Trophoblast cell (in vitro differentiated cells and primary cell): ENCODE measurements at regions not wholly inside any gene's neighbourhood (a gene's known extent, or its start where the extent isn't known, plus 50 kb on each side); places are given as distances from the start of the nearest gene placed in this dataset.

Experiments
- DNase-seq, 2 donors: peaks; one replicate each; pipeline ENCODE4 v3.0.0-alpha.2; 2016
- H2AFZ ChIP-seq: 2 replicates; pipeline ENCODE4 v1.6.1; 2013; ENCODE audit warnings: low read length, moderate library complexity, mild to moderate bottlenecking; ENCODE audit not compliant: insufficient read depth, poor library complexity
- H2AK5ac ChIP-seq: 2 replicates; pipeline ENCODE4 v1.6.1; 2013; ENCODE audit warnings: mild to moderate bottlenecking, low read length
- H2BK120ac ChIP-seq: 2 replicates; pipeline ENCODE4 v1.6.1; 2013; ENCODE audit warnings: low read length, mild to moderate bottlenecking, moderate library complexity; ENCODE audit not compliant: insufficient read depth, poor library complexity
- H2BK12ac ChIP-seq: 2 replicates; pipeline ENCODE4 v1.6.1; 2013; ENCODE audit warnings: mild to moderate bottlenecking, low read length, moderate library complexity
- H2BK5ac ChIP-seq: 2 replicates; pipeline ENCODE4 v1.6.1; 2013; ENCODE audit warnings: low read length, low read depth, moderate library complexity, mild to moderate bottlenecking; ENCODE audit not compliant: poor library complexity
- H3K14ac ChIP-seq: 2 replicates; pipeline ENCODE4 v1.6.1; 2013; ENCODE audit warnings: mild to moderate bottlenecking, low read length
- H3K18ac ChIP-seq: 2 replicates; pipeline ENCODE4 v1.6.1; 2013; ENCODE audit warnings: mild to moderate bottlenecking, low read length
- H3K23ac ChIP-seq: 2 replicates; pipeline ENCODE4 v1.6.1; 2013; ENCODE audit warnings: low read length
- H3K27ac ChIP-seq: 2 replicates; pipeline ENCODE4 v1.5.1; 2013; ENCODE audit warnings: low read depth, mild to moderate bottlenecking, inconsistent platforms, low read length, moderate library complexity
- H3K27me3 ChIP-seq: 2 replicates; pipeline ENCODE4 v1.6.1; 2013; ENCODE audit warnings: inconsistent platforms, mild to moderate bottlenecking, low read length, moderate library complexity; ENCODE audit not compliant: insufficient read depth
- H3K36me3 ChIP-seq, 2 experiments: 1 replicate in 1 of 2; 2 replicates in 1 of 2; pipeline ENCODE4 v1.6.1; 2013; ENCODE audit warnings: low read length in 2 of 2, mild to moderate bottlenecking in 2 of 2, moderate library complexity in 1 of 2; ENCODE audit not compliant: insufficient read depth in 2 of 2, control insufficient read depth in 1 of 2
- H3K4ac ChIP-seq: 2 replicates; pipeline ENCODE4 v1.6.1; 2013; ENCODE audit warnings: low read depth, mild to moderate bottlenecking, low read length, moderate library complexity
- H3K4me1 ChIP-seq, 2 experiments: 1 replicate in 1 of 2; 2 replicates in 1 of 2; pipeline ENCODE4 v1.6.1; 2013; ENCODE audit warnings: low read length in 2 of 2, mild to moderate bottlenecking in 2 of 2, moderate library complexity in 1 of 2; ENCODE audit not compliant: insufficient read depth in 2 of 2, control insufficient read depth in 1 of 2
- H3K4me2 ChIP-seq: 2 replicates; pipeline ENCODE4 v1.6.1; 2013; ENCODE audit warnings: inconsistent platforms, mild to moderate bottlenecking, low read length, moderate library complexity
- H3K4me3 ChIP-seq: 2 replicates; pipeline ENCODE4 v1.5.1; 2013; ENCODE audit warnings: mild to moderate bottlenecking, low read depth, low read length, inconsistent platforms
- H3K79me1 ChIP-seq: one replicate; pipeline ENCODE4 v1.6.1; 2013; ENCODE audit warnings: low read length
- H3K79me2 ChIP-seq: 2 replicates; pipeline ENCODE4 v1.6.1; 2013; ENCODE audit warnings: low read length, mild to moderate bottlenecking; ENCODE audit not compliant: control insufficient read depth, insufficient read depth, poor library complexity
- H3K9ac ChIP-seq: 2 replicates; pipeline ENCODE4 v1.6.1; 2013; ENCODE audit warnings: mild to moderate bottlenecking, low read length
- H3K9me3 ChIP-seq: 2 replicates; pipeline ENCODE4 v1.6.1; 2013; ENCODE audit warnings: low read depth, mild to moderate bottlenecking, control low read depth, inconsistent platforms, low read length; ENCODE audit not compliant: insufficient read depth
- H4K12ac ChIP-seq: 2 replicates; pipeline ENCODE4 v1.6.1; 2013; ENCODE audit warnings: low read depth, mild to moderate bottlenecking, low read length, moderate library complexity
- H4K8ac ChIP-seq: 2 replicates; pipeline ENCODE4 v1.6.1; 2013; ENCODE audit warnings: low read depth, mild to moderate bottlenecking, low read length, moderate library complexity
- H4K91ac ChIP-seq: one replicate; pipeline ENCODE4 v1.6.1; 2013; ENCODE audit warnings: low read depth, mild to moderate bottlenecking, low read length, moderate library complexity
- WGBS: extraction: QIAGEN DNeasy Blood & Tissue Kit; methylation state at CpG from one replicate; pipeline ENCODE4 v1.1.7; 2013; ENCODE audit warnings: missing lambda C conversion rate; ENCODE audit not compliant: insufficient read length, insufficient coverage; ENCODE audit errors: extremely low coverage; 5-methylcytosine and 5-hydroxymethylcytosine counted together

GRCh38 chr1:213519098-213519497, 468.1 kb downstream of the RPS6KC1 start:
- Histone ChIP-seq H3K79me2 (no peaks in the 10 kb centered on the region), H3K4me2 (no peak overlapping the region), H3K9me3 (no peaks in the 10 kb centered on the region), H3K79me1 (no peaks in the 10 kb centered on the region), H3K9ac (no peak overlapping the region), H3K18ac (no peak overlapping the region), H4K91ac (no peak overlapping the region), H3K27me3 (no peaks in the 10 kb centered on the region), H3K4ac (no peak overlapping the region), H2AFZ (no peak overlapping the region), H3K36me3 (no peaks in the 10 kb centered on the region), H3K14ac (no peak overlapping the region), H4K12ac (no peak overlapping the region), H3K23ac (no peak overlapping the region), H4K8ac (no peak overlapping the region), H2BK5ac (no peak overlapping the region), H3K4me1 (no peaks in the 10 kb centered on the region), H3K27ac (no peak overlapping the region), H2BK12ac (no peak overlapping the region), H3K4me3 (no peak overlapping the region), H2AK5ac (no peak overlapping the region), H2BK120ac (no peak overlapping the region)
- no CpG with 5 or more reads among the region's 4 CpGs for WGBS
- DNase-seq = no peak

DNA sequence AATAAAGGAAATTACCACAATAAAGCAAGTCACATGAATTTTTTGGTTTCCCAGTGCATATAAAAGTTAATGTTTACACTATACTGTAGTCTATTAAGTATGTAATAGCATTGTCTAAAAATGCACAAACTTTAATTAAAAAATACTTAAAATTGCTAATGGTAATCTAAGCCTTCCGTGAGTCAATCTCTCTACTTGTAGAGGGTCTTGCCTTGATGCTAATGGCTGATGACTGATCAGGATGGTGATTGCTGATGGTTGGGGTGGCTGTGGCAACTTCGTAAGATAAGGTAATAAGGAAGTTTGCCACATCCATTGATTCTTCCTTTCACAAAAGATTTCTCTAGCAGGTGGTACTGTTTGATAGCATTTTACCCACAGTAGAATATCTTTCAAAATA, 466.6 kb upstream of the PROX1 start:
- Histone ChIP-seq H3K4me2 (no peak overlapping the region), H3K14ac (no peak overlapping the region), H2BK12ac (no peak overlapping the region), H3K23ac (no peak overlapping the region), H3K27ac (no peak overlapping the region), H3K36me3 (no peaks in the 10 kb centered on the region), H2AFZ (no peak overlapping the region), H3K4ac (no peak overlapping the region), H3K4me3 (no peak overlapping the region), H3K9ac (no peak overlapping the region), H2BK5ac (no peak overlapping the region), H3K79me1 (no peaks in the 10 kb centered on the region), H3K9me3 (peaks cover 1% of the 10 kb centered on the region), H3K27me3 (no peaks in the 10 kb centered on the region), H3K18ac (no peak overlapping the region), H4K8ac (no peak overlapping the region), H4K91ac (no peak overlapping the region), H3K4me1 (no peaks in the 10 kb centered on the region), H2AK5ac (no peak overlapping the region), H2BK120ac (no peak overlapping the region), H3K79me2 (no peaks in the 10 kb centered on the region), H4K12ac (no peak overlapping the region)
- DNase-seq = no peak
- no CpG with 5 or more reads among the region's 2 CpGs for WGBS

- Histone ChIP-seq H3K23ac (no peak overlapping the region), H2BK5ac (no peak overlapping the region), H3K4me2 (no peak overlapping the region), H3K4me3 (no peak overlapping the region), H3K27ac (no peak overlapping the region), H2BK120ac (no peak overlapping the region), H3K36me3 (no peaks in the 10 kb centered on the region), H2AFZ (no peak overlapping the region), H3K4ac (no peak overlapping the region), H2AK5ac (no peak overlapping the region), H3K4me1 (no peaks in the 10 kb centered on the region), H3K9ac (no peak overlapping the region), H3K79me1 (no peaks in the 10 kb centered on the region), H4K12ac (no peak overlapping the region), H3K27me3 (no peaks in the 10 kb centered on the region), H4K8ac (no peak overlapping the region), H3K18ac (no peak overlapping the region), H3K9me3 (peaks cover 1% of the 10 kb centered on the region), H3K14ac (no peak overlapping the region), H2BK12ac (no peak overlapping the region), H4K91ac (no peak overlapping the region), H3K79me2 (no peaks in the 10 kb centered on the region)
- no CpG with 5 or more reads among the region's 10 CpGs for WGBS
- no peak for DNase-seq
Observed at GRCh38 chr1:213523781-213524398, 463.9 kb upstream of the PROX1 start.

- Histone ChIP-seq H2BK12ac (no peak overlapping the region), H3K4me3 (no peak overlapping the region), H4K91ac (no peak overlapping the region), H3K36me3 (no peaks in the 10 kb centered on the region), H4K8ac (no peak overlapping the region), H2AFZ (no peak overlapping the region), H2AK5ac (no peak overlapping the region), H3K23ac (no peak overlapping the region), H3K27ac (no peak overlapping the region), H3K27me3 (no peaks in the 10 kb centered on the region), H3K14ac (no peak overlapping the region), H3K4me2 (no peak overlapping the region), H3K79me2 (no peaks in the 10 kb centered on the region), H3K18ac (no peak overlapping the region), H3K79me1 (peaks cover 3% of the 10 kb centered on the region), H4K12ac (no peak overlapping the region), H3K9ac (no peak overlapping the region), H2BK5ac (no peak overlapping the region), H3K4ac (no peak overlapping the region), H2BK120ac (no peak overlapping the region), H3K4me1 (peaks cover 3 to 13% of the 10 kb centered on the region in 2 experiments), H3K9me3 (peaks cover 1% of the 10 kb centered on the region)
- 100% methylated on average over 1 of the region's 4 CpGs for WGBS
- no peak for DNase-seq
Observed at GRCh38 chr1:213526306-213526705, 461.5 kb upstream of the PROX1 start.
